ENCODE measurements at regions not wholly inside any gene's neighbourhood (a gene's known extent, or its start where the extent isn't known, plus 50 kb on each side); places are given as distances from the start of the nearest gene placed in this dataset.
"Not testable (repeated sequence)": the region's sequence is repeated elsewhere in the genome, so short reads cannot be mapped to it uniquely, and the experiment has no call there.

DNA sequence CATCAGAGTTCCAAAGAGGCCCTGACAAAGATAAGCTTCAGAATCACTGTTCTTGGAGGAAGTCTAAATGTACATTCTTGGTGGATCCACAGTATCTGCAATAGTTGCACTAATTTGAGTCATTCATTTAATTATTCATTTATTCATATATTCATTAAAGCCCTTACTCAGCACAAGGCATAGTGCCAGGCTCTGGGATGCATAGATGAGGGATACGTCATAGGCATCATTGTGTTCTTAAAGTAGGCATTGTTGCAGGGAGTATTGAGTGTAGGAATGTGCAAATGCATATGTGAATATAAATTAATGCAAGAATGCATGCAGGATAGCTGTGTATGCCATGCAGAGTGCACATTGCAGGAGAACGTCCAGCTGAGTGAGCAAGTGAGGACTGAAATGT, 100.7 kb downstream of the DRD1 start:
- no peak for DNase-seq (ENCODE audit: low spot score)
- TF ChIP-seq, protein P1, sequence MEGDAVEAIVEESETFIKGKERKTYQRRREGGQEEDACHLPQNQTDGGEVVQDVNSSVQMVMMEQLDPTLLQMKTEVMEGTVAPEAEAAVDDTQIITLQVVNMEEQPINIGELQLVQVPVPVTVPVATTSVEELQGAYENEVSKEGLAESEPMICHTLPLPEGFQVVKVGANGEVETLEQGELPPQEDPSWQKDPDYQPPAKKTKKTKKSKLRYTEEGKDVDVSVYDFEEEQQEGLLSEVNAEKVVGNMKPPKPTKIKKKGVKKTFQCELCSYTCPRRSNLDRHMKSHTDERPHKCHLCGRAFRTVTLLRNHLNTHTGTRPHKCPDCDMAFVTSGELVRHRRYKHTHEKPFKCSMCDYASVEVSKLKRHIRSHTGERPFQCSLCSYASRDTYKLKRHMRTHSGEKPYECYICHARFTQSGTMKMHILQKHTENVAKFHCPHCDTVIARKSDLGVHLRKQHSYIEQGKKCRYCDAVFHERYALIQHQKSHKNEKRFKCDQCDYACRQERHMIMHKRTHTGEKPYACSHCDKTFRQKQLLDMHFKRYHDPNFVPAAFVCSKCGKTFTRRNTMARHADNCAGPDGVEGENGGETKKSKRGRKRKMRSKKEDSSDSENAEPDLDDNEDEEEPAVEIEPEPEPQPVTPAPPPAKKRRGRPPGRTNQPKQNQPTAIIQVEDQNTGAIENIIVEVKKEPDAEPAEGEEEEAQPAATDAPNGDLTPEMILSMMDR (IDR thresholded peaks at IDR 0.05; ENCODE audit: extremely low read depth, insufficient read depth, missing control alignments) = no peak
- in situ Hi-C loops (cut with MboI; ENCODE audit: low pct_unique_long_range_greater_than_20kb, low sequenced_read_pairs, unreplicated experiment) = no loop called here

DNA sequence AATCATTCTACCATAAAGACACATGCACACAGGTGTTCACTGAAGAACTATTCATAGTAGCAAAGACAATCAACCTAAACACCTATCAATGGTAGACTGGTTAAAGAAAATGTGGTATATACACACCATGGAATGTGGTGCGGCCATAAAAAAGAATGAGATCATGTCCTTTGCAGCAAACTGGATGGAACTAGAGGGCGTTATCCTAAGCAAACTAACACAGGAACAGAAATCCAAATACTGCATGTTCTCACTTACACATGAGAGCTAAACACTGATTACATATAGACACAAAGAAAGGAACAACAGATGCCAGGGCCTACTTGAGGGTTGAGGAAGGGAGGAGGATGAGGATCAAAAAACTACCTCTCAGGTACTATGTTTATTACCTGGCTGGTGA, 103.8 kb downstream of the DRD1 start:
- TF ChIP-seq, protein P1 (IDR thresholded peaks at IDR 0.05; ENCODE audit: extremely low read depth, insufficient read depth, missing control alignments) = no peak
- in situ Hi-C loops (cut with MboI; ENCODE audit: low pct_unique_long_range_greater_than_20kb, low sequenced_read_pairs, unreplicated experiment) = no loop called here
- no peak for DNase-seq (ENCODE audit: low spot score)

DNA sequence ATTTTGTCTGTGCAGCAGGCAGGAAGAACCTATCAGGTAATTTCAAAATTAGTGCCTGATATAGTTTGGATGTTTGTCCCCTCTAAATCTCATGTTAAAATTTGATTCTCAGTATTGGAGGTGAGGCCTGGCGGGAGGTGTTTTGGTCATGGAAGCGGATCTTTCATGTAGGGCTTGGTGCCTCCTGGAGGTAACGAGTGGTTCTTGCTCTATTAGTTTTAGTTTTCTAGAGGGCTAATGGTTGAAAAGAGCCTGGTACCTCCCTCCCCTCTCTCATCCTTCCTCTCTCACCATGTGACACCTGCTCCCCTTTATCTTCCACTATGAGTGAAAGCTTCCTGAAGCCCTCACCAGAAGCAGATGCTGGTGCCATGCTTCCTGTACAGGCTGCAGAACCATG, 106.3 kb downstream of the DRD1 start:
- in situ Hi-C loops (cut with MboI; ENCODE audit: low pct_unique_long_range_greater_than_20kb, low sequenced_read_pairs, unreplicated experiment) = no loop called here
- DNase-seq (ENCODE audit: low spot score) = no peak
- TF ChIP-seq, protein P1 (IDR thresholded peaks at IDR 0.05; ENCODE audit: extremely low read depth, insufficient read depth, missing control alignments) = no peak

DNA sequence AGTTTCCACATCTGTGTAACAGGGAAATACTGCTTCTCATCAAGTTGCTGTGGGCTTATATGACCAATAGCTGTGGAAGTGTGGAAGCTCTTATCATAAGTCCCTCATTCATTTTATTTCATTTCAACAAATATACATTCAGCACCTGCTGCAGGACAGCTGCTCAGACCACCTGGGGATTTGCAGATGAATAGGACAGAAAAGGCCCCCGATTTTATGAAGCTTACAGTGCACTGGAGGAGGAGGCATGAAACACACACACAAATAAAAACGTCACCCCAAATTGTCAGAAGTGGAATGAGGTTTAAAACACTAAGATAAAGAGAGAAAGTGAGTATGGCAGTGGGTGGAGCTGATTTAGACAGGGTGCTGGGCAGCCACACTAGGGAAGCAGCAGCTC, 107.2 kb downstream of the DRD1 start:
- in situ Hi-C loops (cut with MboI; ENCODE audit: low pct_unique_long_range_greater_than_20kb, low sequenced_read_pairs, unreplicated experiment) = no loop called here
- DNase-seq (ENCODE audit: low spot score) = no peak
- TF ChIP-seq, protein P1 (IDR thresholded peaks at IDR 0.05; ENCODE audit: extremely low read depth, insufficient read depth, missing control alignments) = no peak

DNA sequence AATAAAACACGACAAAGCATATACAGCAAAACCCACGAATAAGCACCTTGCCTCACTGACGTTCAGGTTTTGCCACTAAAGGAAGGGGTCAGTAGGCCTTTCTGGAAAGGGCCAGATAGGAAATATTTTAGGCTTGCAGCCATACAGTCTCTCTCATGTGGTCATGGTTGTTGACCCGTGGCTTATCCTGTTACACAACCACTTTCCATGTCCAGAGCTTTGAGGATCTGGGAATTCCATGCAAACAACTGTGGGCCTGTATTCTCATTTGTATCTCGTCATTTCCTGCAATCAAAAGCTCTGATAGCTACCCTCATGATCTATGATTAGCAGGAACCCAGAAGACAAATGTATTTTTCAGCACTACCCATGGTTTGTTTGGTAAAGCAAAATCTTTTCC, 108.3 kb downstream of the DRD1 start:
- DNase-seq (ENCODE audit: low spot score) = no peak
- in situ Hi-C loops (cut with MboI; ENCODE audit: low pct_unique_long_range_greater_than_20kb, low sequenced_read_pairs, unreplicated experiment) = no loop called here
- TF ChIP-seq, protein P1 (IDR thresholded peaks at IDR 0.05; ENCODE audit: extremely low read depth, insufficient read depth, missing control alignments) = no peak

DNA sequence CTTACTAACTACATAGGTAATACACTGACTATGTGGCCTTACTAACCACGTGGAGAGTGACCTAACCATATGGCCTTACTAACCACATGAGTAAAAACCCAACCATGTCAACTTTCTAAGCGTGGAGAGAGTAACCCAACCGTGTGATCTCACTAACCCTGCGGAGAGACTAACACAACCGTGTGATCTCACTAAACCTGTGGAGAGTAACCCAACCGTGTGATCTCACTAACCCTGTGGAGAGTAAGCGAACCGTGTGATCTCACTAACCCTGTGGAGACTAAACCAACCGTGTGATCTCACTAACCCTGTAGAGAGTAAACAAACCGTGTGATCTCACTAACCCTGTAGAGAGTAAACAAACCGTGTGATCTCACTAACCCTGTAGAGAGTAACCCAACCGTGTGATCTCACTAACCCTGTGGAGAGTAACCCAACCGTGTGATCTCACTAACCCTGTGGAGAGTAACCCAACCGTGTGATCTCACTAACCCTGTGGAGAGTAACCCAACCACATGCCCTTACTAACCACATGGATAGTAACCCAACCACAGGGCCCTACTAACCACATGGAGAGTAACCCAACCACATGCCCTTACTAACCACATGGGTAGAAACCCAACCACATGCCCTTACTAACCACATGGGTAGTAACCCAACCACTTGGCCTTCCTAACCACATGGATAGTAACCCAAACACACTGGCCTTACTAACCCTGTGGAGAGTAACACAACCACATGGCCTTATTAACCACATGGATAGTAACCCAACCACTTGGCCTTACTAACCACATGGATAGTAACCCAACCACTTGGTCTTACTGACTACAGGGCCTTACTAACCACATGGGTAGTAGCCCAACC, 112.6 kb downstream of the DRD1 start:
- in situ Hi-C loops (cut with MboI; ENCODE audit: low pct_unique_long_range_greater_than_20kb, low sequenced_read_pairs, unreplicated experiment); DNase-seq (ENCODE audit: low spot score): not testable (repeated sequence)

DNA sequence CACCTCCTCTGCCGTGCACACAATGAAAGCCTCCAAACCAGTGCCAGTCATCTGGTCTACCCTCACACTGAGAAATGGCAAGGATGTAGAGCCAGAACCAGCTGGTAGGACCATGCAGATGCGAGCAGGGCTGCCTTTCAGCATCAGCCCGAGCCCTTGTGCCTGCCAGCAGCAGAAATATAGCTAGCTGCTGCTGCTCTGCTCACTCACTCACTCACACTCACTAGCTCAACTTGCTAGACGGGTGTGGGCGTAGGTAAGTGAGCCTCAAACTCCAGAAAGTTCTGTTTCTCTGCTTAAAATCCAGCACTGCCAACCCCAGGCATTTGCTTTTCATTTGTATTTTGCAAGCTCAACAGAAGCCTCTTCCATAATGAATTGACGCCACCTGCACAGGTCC, 114.0 kb downstream of the DRD1 start:
- no peak for DNase-seq (ENCODE audit: low spot score)
- in situ Hi-C loops (cut with MboI; ENCODE audit: low pct_unique_long_range_greater_than_20kb, low sequenced_read_pairs, unreplicated experiment) = no loop called here
- TF ChIP-seq, protein P1 (IDR thresholded peaks at IDR 0.05; ENCODE audit: extremely low read depth, insufficient read depth, missing control alignments) = no peak
